Vagina (tissue), 2 donors: ENCODE measurements at regions not wholly inside any gene's neighbourhood (a gene's known extent, or its start where the extent isn't known, plus 50 kb on each side); places are given as distances from the start of the nearest gene placed in this dataset.

Experiments used
- CTCF ChIP-seq, 3 experiments: fragments of 450-650 bp in 2 of 3; fragments of 200-600 bp in 1 of 3; sonication (generic) in 1 of 3; IDR thresholded peaks; one replicate each; pipeline ENCODE4 v1.5.1; 2017 to 2019; ENCODE audit warnings: antibody characterized with exemption in 3 of 3, mild to moderate bottlenecking in 2 of 3, moderate library complexity in 2 of 3
- POLR2AphosphoS5 ChIP-seq, 2 donors: sonication (generic); formaldehyde crosslinking; IDR thresholded peaks; one replicate each; pipeline ENCODE4 v1.9.0; 2017; ENCODE audit warnings: antibody characterized with exemption in 2 of 2, mild to moderate bottlenecking in 2 of 2, low read depth in 1 of 2; ENCODE audit not compliant: insufficient read depth in 1 of 2

- TF ChIP-seq POLR2AphosphoS5 (IDR thresholded peaks at IDR 0.05; ENCODE audit: insufficient read depth in 1 of 2, low read depth in 1 of 2): no peak
- TF ChIP-seq CTCF (IDR thresholded peaks at IDR 0.05): no peak
These were observed 83.4 kb downstream of the RSPH3 start for GRCh38 chr6:158916617-158917016.
